PC-9 (cell line): ENCODE measurements at regions not wholly inside any gene's neighbourhood (a gene's known extent, or its start where the extent isn't known, plus 50 kb on each side); places are given as distances from the start of the nearest gene placed in this dataset.

Experiments
- EZH2 ChIP-seq: fragments of 200-600 bp; sonication (generic); IDR thresholded peaks from 2 replicates; pipeline ENCODE4 v1.8.0; 2017; ENCODE audit warnings: antibody characterized with exemption, low read depth
- TF ChIP-seq, protein P1 (sequence below): fragments of 200-600 bp; sonication (generic); conservative IDR thresholded peaks from 2 replicates; pipeline ENCODE4 v1.6.1; 2017; ENCODE audit warnings: mixed run types, antibody characterized with exemption, mild to moderate bottlenecking, moderate library complexity

DNA sequence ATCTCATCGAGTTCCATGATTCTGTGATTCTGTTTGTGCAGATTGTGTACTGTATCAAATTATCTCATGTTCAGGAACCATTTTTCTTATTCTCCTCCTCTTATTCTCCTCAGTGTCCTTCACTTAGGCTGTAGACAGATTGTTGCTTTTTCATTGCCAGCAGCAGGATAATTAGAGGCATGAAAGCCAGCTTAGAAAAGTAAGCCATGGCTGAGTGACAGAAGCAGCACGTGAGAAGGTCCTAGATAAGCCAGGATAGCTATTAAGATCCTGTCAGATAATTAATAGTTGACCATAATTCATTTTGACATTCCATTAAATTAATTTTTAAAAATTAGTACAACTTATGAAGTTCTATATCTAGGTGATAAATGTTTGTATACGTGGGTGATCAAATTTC is 60.8 kb upstream of the PRKACB start:
- no peak for TF ChIP-seq EZH2
- TF ChIP-seq, protein P1, sequence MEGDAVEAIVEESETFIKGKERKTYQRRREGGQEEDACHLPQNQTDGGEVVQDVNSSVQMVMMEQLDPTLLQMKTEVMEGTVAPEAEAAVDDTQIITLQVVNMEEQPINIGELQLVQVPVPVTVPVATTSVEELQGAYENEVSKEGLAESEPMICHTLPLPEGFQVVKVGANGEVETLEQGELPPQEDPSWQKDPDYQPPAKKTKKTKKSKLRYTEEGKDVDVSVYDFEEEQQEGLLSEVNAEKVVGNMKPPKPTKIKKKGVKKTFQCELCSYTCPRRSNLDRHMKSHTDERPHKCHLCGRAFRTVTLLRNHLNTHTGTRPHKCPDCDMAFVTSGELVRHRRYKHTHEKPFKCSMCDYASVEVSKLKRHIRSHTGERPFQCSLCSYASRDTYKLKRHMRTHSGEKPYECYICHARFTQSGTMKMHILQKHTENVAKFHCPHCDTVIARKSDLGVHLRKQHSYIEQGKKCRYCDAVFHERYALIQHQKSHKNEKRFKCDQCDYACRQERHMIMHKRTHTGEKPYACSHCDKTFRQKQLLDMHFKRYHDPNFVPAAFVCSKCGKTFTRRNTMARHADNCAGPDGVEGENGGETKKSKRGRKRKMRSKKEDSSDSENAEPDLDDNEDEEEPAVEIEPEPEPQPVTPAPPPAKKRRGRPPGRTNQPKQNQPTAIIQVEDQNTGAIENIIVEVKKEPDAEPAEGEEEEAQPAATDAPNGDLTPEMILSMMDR: no peak
